GM23338 (cell line): ENCODE measurements at regions not wholly inside any gene's neighbourhood (a gene's known extent, or its start where the extent isn't known, plus 50 kb on each side); places are given as distances from the start of the nearest gene placed in this dataset.

ENCODE experiments used
- CREB1 ChIP-seq: fragments of 250-450 bp; sonication (Bioruptor Pico); IDR thresholded peaks from 2 replicates; pipeline ENCODE4 v1.5.0; 2020; ENCODE audit warnings: low read depth, mild to moderate bottlenecking, moderate library complexity
- CTCF ChIP-seq, 2 experiments: fragments of 200-600 bp in 1 of 2; sonication (generic) in 1 of 2; conservative IDR thresholded peaks; 2 replicates each; pipeline versions ENCODE4 v1.5.1 to v1.6.1; 2016 to 2017; ENCODE audit warnings: antibody characterized with exemption in 2 of 2, low read depth in 2 of 2, mild to moderate bottlenecking in 2 of 2, moderate library complexity in 1 of 2
- ETS1 ChIP-seq: IDR thresholded peaks from 2 replicates; pipeline ENCODE4 v1.6.1; 2016; ENCODE audit warnings: antibody characterized with exemption
- EZH2 ChIP-seq: fragments of 200-600 bp; sonication (generic); IDR thresholded peaks from one replicate; pipeline ENCODE4 v1.8.0; 2017; ENCODE audit warnings: antibody characterized with exemption, mild to moderate bottlenecking, low read depth; ENCODE audit not compliant: unreplicated experiment
- EZH2phosphoT487 ChIP-seq: fragments of 200-600 bp; sonication (generic); IDR thresholded peaks from one replicate; pipeline ENCODE4 v1.8.1; 2018; ENCODE audit warnings: antibody characterized with exemption; ENCODE audit not compliant: unreplicated experiment
- JUNB ChIP-seq: IDR thresholded peaks from one replicate; pipeline ENCODE4 v1.6.1; 2016; ENCODE audit warnings: antibody characterized with exemption; ENCODE audit not compliant: unreplicated experiment
- NANOG ChIP-seq: IDR thresholded peaks from 2 replicates; pipeline ENCODE4 v1.6.1; 2016; ENCODE audit warnings: antibody characterized with exemption, borderline replicate concordance
- POLR2AphosphoS5 ChIP-seq: IDR thresholded peaks from 2 replicates; pipeline ENCODE4 v1.6.1; 2016; ENCODE audit warnings: antibody characterized with exemption, low read depth
- REST ChIP-seq: IDR thresholded peaks from one replicate; pipeline ENCODE4 v1.6.1; 2018; ENCODE audit warnings: antibody characterized with exemption; ENCODE audit not compliant: unreplicated experiment
- STAT1 ChIP-seq: IDR thresholded peaks from one replicate; pipeline ENCODE4 v1.6.1; 2016; ENCODE audit warnings: antibody characterized with exemption; ENCODE audit not compliant: unreplicated experiment
- ZNF331 ChIP-seq: fragments of 250-450 bp; sonication (Bioruptor Pico); IDR thresholded peaks from 2 replicates; pipeline ENCODE4 v1.5.0; 2020; ENCODE audit warnings: low read depth, mild to moderate bottlenecking, moderate library complexity

DNA sequence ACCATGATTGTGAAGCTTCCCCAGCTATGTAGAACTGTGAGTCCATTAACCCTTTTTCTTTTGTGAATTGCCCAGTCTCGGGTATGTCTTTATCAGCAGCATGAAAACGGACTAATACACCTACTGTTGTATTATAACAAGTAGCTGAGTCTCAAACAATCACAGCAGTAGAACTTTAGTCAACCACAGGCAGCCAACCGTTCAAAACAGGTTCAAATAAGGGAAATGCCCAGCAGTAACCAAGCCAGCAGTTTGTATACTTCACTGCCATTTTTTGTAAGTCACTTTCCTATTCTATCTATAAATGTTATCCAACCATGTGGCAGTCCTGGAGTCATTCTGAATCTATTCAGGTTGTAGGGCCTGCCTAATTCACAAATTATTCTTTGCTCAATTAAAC, 1560.6 kb upstream of the SLC39A10 start:
- TF ChIP-seq EZH2phosphoT487 = no peak
- TF ChIP-seq CTCF (conservative IDR thresholded peaks at IDR 0.05; ENCODE audit: low read depth in 2 of 2) = no peak
- TF ChIP-seq REST = no peak
- TF ChIP-seq POLR2AphosphoS5 = no peak
- no peak for TF ChIP-seq EZH2
- no peak for TF ChIP-seq JUNB
- no peak for TF ChIP-seq ETS1
- no peak for TF ChIP-seq CREB1 (CRISPR knock-in tag)
- no peak for TF ChIP-seq ZNF331 (CRISPR knock-in tag)
- no peak for TF ChIP-seq STAT1
- TF ChIP-seq NANOG = no peak
